K562 (cell line): ENCODE measurements at regions not wholly inside any gene's neighbourhood (a gene's known extent, or its start where the extent isn't known, plus 50 kb on each side); places are given as distances from the start of the nearest gene placed in this dataset.
"Not testable (repeated sequence)": the region's sequence is repeated elsewhere in the genome, so short reads cannot be mapped to it uniquely, and the experiment has no call there.

Source experiments
- ATAC-seq: fragments of 200-7000 bp; cut with Tn5 transposase; 3 replicates; pipeline ENCODE4 v1.9.1; 2020; ENCODE audit warnings: moderate library complexity
- BruUV-seq: library from RNA; stranded (reverse); fragments of 400-500 nt; replicated peaks from 2 replicates; lab custom pipeline; 2021; lab: Mats Ljungman, UMichigan
- CTCF ChIA-PET: fragments of 300-600 bp; formaldehyde crosslinking; extraction: SDS; loops from one replicate; lab custom pipeline; 2021; ENCODE audit warnings: low intra/inter-chr PET ratio; lab: Yijun Ruan, JAX
- POLR2A ChIA-PET: fragments of 300-600, 350-650 bp; sonication (Branson Sonifier 250); formaldehyde crosslinking; extraction: SDS; loops from one replicate; lab custom pipeline; 2021; ENCODE audit warnings: antibody characterized with exemption, inconsistent platforms; lab: Yijun Ruan, JAX
- DNase-seq, 4 experiments: peaks; one replicate each; pipeline versions ENCODE4 v3.0.0 to v3.0.0-alpha.2; 2011 to 2018; ENCODE audit warnings: low spot score in 3 of 4, mixed read lengths in 3 of 4; ENCODE audit errors: extremely low read depth in 1 of 4
- FAIRE-seq: peaks from 2 replicates; lab custom pipeline; 2011; peaks lifted over from hg19 to GRCh38; lab: Jason Lieb, UNC
- H2AFZ ChIP-seq: 2 replicates; pipeline ENCODE4 v1.6.0; 2011; ENCODE audit warnings: low read depth, low read length, control low read depth, inconsistent platforms
- H3K27ac ChIP-seq: fragments of 200-600 bp; 3 replicates; pipeline ENCODE4 v1.8.0; 2011; ENCODE audit warnings: low read depth, mild to moderate bottlenecking, control low read depth, inconsistent platforms, low read length, moderate library complexity, mixed read lengths; ENCODE audit errors: extremely low read depth
- H3K27me3 ChIP-seq, 2 experiments: fragments of 300-600 bp in 1 of 2; 2 replicates in 1 of 2; 3 replicates in 1 of 2; pipeline versions ENCODE4 v1.6.0 to v1.8.0; 2011; ENCODE audit warnings: inconsistent platforms in 2 of 2, low read length in 2 of 2, mild to moderate bottlenecking in 1 of 2, mixed read lengths in 1 of 2, moderate library complexity in 1 of 2; ENCODE audit not compliant: control insufficient read depth in 2 of 2, insufficient read depth in 2 of 2
- H3K36me3 ChIP-seq: fragments of 300-600 bp; 3 replicates; pipeline ENCODE4 v1.8.0; 2011; ENCODE audit warnings: mild to moderate bottlenecking, low read length, inconsistent platforms; ENCODE audit not compliant: control insufficient read depth, insufficient read depth
- H3K4me1 ChIP-seq, 2 experiments: fragments of 200-600 bp in 1 of 2; replicated peaks in 1 of 2; 2 replicates in 1 of 2; 3 replicates in 1 of 2; pipeline versions ENCODE4 v1.5.1 to v1.8.0; 2011; ENCODE audit warnings: inconsistent platforms in 2 of 2, low read length in 2 of 2, mild to moderate bottlenecking in 1 of 2, mixed read lengths in 1 of 2, moderate library complexity in 1 of 2; ENCODE audit not compliant: control insufficient read depth in 2 of 2, insufficient read depth in 2 of 2
- H3K4me2 ChIP-seq: 2 replicates; pipeline ENCODE4 v1.6.1; 2011; ENCODE audit warnings: low read length, control low read depth, inconsistent platforms, mixed read lengths; ENCODE audit not compliant: insufficient read depth
- H3K4me3 ChIP-seq: fragments of 200-600 bp; sonication (generic), shearing (Covaris generic); 2 replicates; pipeline ENCODE4 v1.5.1; 2016; ENCODE audit warnings: control low read depth, inconsistent platforms
- H3K79me2 ChIP-seq: fragments of 200-600 bp; 3 replicates; pipeline ENCODE4 v1.8.0; 2011; ENCODE audit warnings: low read length, inconsistent platforms; ENCODE audit not compliant: control insufficient read depth, insufficient read depth
- H3K9ac ChIP-seq, 2 experiments: 2 replicates each; pipeline versions ENCODE4 v1.6.0 to v1.6.1; 2011; ENCODE audit warnings: low read depth in 2 of 2, low read length in 2 of 2, control low read depth in 1 of 2, inconsistent platforms in 1 of 2, mild to moderate bottlenecking in 1 of 2, mixed read lengths in 1 of 2; ENCODE audit not compliant: insufficient read depth in 1 of 2
- H3K9me1 ChIP-seq: one replicate; pipeline ENCODE4 v1.6.0; 2011; ENCODE audit warnings: inconsistent platforms, mild to moderate bottlenecking, low read length, moderate library complexity; ENCODE audit not compliant: control insufficient read depth, insufficient read depth
- H3K9me3 ChIP-seq: replicated peaks from 2 replicates; pipeline ENCODE4 v1.5.1; 2011; ENCODE audit warnings: low read depth, low read length, inconsistent platforms; ENCODE audit not compliant: control insufficient read depth, insufficient read depth
- H4K20me1 ChIP-seq: replicated peaks from 2 replicates; pipeline ENCODE4 v1.6.1; 2011; ENCODE audit warnings: low read length, inconsistent platforms, mixed read lengths; ENCODE audit not compliant: control insufficient read depth, insufficient read depth
- ARID2 ChIP-seq: fragments of 450-650 bp; IDR thresholded peaks from 2 replicates; pipeline ENCODE4 v1.6.1; 2017; ENCODE audit warnings: antibody characterized with exemption, mild to moderate bottlenecking
- ATF1 ChIP-seq, 2 experiments: fragments of 450-650 bp in 1 of 2; IDR thresholded peaks; 2 replicates each; pipeline ENCODE4 v1.6.1; 2016; ENCODE audit warnings: missing compliant biosample characterization in 1 of 2, missing genetic modification characterization in 1 of 2
- BCOR ChIP-seq: fragments of 450-650 bp; IDR thresholded peaks from 2 replicates; pipeline ENCODE4 v1.6.1; 2016
- CREM ChIP-seq: IDR thresholded peaks from 2 replicates; pipeline ENCODE4 v1.6.1; 2014; ENCODE audit warnings: antibody characterized with exemption, low read depth
- KDM1A ChIP-seq, 2 experiments: fragments of 450-650 bp; IDR thresholded peaks; 2 replicates each; pipeline ENCODE4 v1.6.1; 2016; ENCODE audit warnings: mild to moderate bottlenecking in 2 of 2
- NFIC ChIP-seq: fragments of 450-650 bp; IDR thresholded peaks from 2 replicates; pipeline ENCODE4 v1.6.1; 2017; ENCODE audit warnings: mild to moderate bottlenecking, inconsistent platforms
- SMARCA4 ChIP-seq: fragments of 450-650 bp; IDR thresholded peaks from 2 replicates; pipeline ENCODE4 v1.6.1; 2016
- TRIM24 ChIP-seq, 2 experiments: fragments of 450-650 bp; IDR thresholded peaks; 2 replicates each; pipeline ENCODE4 v1.6.1; 2016
- ZNF318 ChIP-seq, 2 experiments: fragments of 450-650 bp; IDR thresholded peaks; 2 replicates each; pipeline ENCODE4 v1.6.1; 2016; ENCODE audit warnings: mild to moderate bottlenecking in 2 of 2, borderline replicate concordance in 1 of 2, low read depth in 1 of 2, moderate library complexity in 1 of 2
- ZNF436 ChIP-seq: fragments of 250-450, 450-650 bp; sonication (Bioruptor Pico); formaldehyde crosslinking; IDR thresholded peaks from 2 replicates; pipeline ENCODE4 v1.7.0; 2020; ENCODE audit warnings: mild to moderate bottlenecking
- WGBS: fragments of 100-300 bp; shearing (Covaris generic); methylation state at CpG from one replicate; pipeline ENCODE4 v1.1.6; 2016; ENCODE audit warnings: low coverage, mixed read lengths; ENCODE audit not compliant: insufficient coverage; ENCODE audit errors: missing lambda C conversion rate; 5-methylcytosine and 5-hydroxymethylcytosine counted together
- in situ Hi-C: fragments of 300-500 bp; cut with MboI; formaldehyde crosslinking; loops from 4 replicates; pipeline ENCODE4 v1.15.0; 2018; ENCODE audit warnings: inconsistent platforms, mixed read lengths
- intact Hi-C: fragments of 100-400 bp; cut with micrococcal nuclease; formaldehyde crosslinking; loops from 2 replicates; pipeline ENCODE4 v1.14.2; 2022

GRCh38 chr10:44246287-44246686, 138.6 kb downstream of the CXCL12 start:
- H3K4me3 ChIP-seq, H2AFZ ChIP-seq, in situ Hi-C loops, H3K4me1 ChIP-seq, H4K20me1 ChIP-seq, intact Hi-C loops, ATAC-seq, H3K9me3 ChIP-seq, CTCF ChIA-PET, H3K79me2 ChIP-seq, H3K9me1 ChIP-seq, H3K27ac ChIP-seq, H3K27me3 ChIP-seq, H3K4me2 ChIP-seq, H3K36me3 ChIP-seq, BruUV-seq, H3K9ac ChIP-seq, FAIRE-seq, DNase-seq, POLR2A ChIA-PET: not testable (repeated sequence)
- TF ChIP-seq KDM1A (IDR thresholded peaks at IDR 0.05): 0 out of 4 replicates have a peak, but pooled peaks of 1 of the 2 experiments have one; percentile 9
- TF ChIP-seq BCOR: peak; percentile 34; the same call in 1 of the 2 replicates
- peak; percentile 45; the same call in 1 of the 2 replicates for TF ChIP-seq NFIC
- 15% methylated on average over 2 of the region's 2 CpGs for WGBS

GRCh38 chr10:44245601-44245938, 139.3 kb downstream of the CXCL12 start:
- no peak for ATAC-seq
- H4K20me1 ChIP-seq: no peaks in the 10 kb centered on the region
- H3K4me2 ChIP-seq: no peak overlapping the region
- ChIA-PET POLR2A (no interaction called here), CTCF (no interaction called here)
- intact Hi-C loops (no loop called here), in situ Hi-C loops (no loop called here)
- no peak for FAIRE-seq
- no peak overlapping the region for H3K9ac ChIP-seq
- H2AFZ ChIP-seq: no peak overlapping the region
- no TSS peak for BruUV-seq
- H3K79me2 ChIP-seq: no peaks in the 10 kb centered on the region
- H3K9me3 ChIP-seq: no peaks in the 10 kb centered on the region
- H3K27ac ChIP-seq: no peak overlapping the region
- DNase-seq: no peak
- no peaks in the 10 kb centered on the region for H3K36me3 ChIP-seq
- H3K4me1 ChIP-seq: no peaks in the 10 kb centered on the region
- H3K9me1 ChIP-seq: no peaks in the 10 kb centered on the region
- no peak overlapping the region for H3K4me3 ChIP-seq
- 6% methylated on average over 1 of the region's 1 CpG for WGBS
- H3K27me3 ChIP-seq: no peaks in the 10 kb centered on the region
- peak; percentile 69 to 82; a peak in 2 of 4 replicates for TF ChIP-seq TRIM24 (IDR thresholded peaks at IDR 0.05)
- no peak for TF ChIP-seq ZNF436
- TF ChIP-seq SMARCA4: 0 out of 2 replicates have a peak, but pooled peaks have one; percentile 21
- TF ChIP-seq ZNF318 (IDR thresholded peaks at IDR 0.05; ENCODE audit: borderline replicate concordance in 1 of 2, low read depth in 1 of 2): peak in 1 of 2 experiments; percentile 89; a peak in 2 of 4 replicates
- TF ChIP-seq ATF1 (CRISPR knock-in tag; IDR thresholded peaks at IDR 0.05): no peak
- TF ChIP-seq ATF1 (tag; IDR thresholded peaks at IDR 0.05): peak; percentile 41; the same call in 1 of the 2 replicates
- TF ChIP-seq CREM: peak; percentile 67
- no peak for TF ChIP-seq ARID2
